HepG2 (cell line): ENCODE measurements at regions not wholly inside any gene's neighbourhood (a gene's known extent, or its start where the extent isn't known, plus 50 kb on each side); places are given as distances from the start of the nearest gene placed in this dataset.

ENCODE experiments used
- ATAC-seq: fragments of 200-7000 bp; cut with Tn5 transposase; 3 replicates; pipeline ENCODE4 v1.9.1; 2020; ENCODE audit warnings: mild to moderate bottlenecking, moderate library complexity
- BruUV-seq: library from RNA; stranded (reverse); fragments of 400-500 nt; replicated peaks from 2 replicates; lab custom pipeline; 2021; lab: Mats Ljungman, UMichigan
- CTCF ChIA-PET: fragments of 300-600 bp; formaldehyde crosslinking; extraction: SDS; loops from one replicate; lab custom pipeline; 2021; ENCODE audit warnings: low total read pairs, inconsistent platforms, low intra/inter-chr PET ratio; lab: Yijun Ruan, JAX
- POLR2A ChIA-PET: fragments of 350-600 bp; sonication (Branson Sonifier 250); formaldehyde crosslinking; loops from one replicate; lab custom pipeline; 2020; ENCODE audit warnings: antibody characterized with exemption, inconsistent platforms; lab: Yijun Ruan, JAX
- DNase-seq: peaks from one replicate; pipeline ENCODE4 v3.0.0-alpha.2; 2015; ENCODE audit warnings: low spot score
- FAIRE-seq: peaks from 3 replicates; lab custom pipeline; 2011; peaks lifted over from hg19 to GRCh38; lab: Jason Lieb, UNC
- H2AFZ ChIP-seq: one replicate; pipeline ENCODE4 v1.6.1; 2011; ENCODE audit warnings: low read length, inconsistent platforms
- H3K27ac ChIP-seq: fragments of 300-600 bp; 3 replicates; pipeline ENCODE4 v1.8.0; 2011; ENCODE audit warnings: mixed run types, mild to moderate bottlenecking, mixed read lengths, low read length, inconsistent platforms; ENCODE audit not compliant: insufficient read depth; ENCODE audit errors: extremely low read length
- H3K27me3 ChIP-seq, 2 experiments: fragments of 200-600 bp in 1 of 2; 2 replicates in 1 of 2; 3 replicates in 1 of 2; pipeline versions ENCODE4 v1.6.0 to v1.8.0; 2011; ENCODE audit warnings: low read length in 2 of 2, mild to moderate bottlenecking in 2 of 2, moderate library complexity in 2 of 2, inconsistent platforms in 1 of 2; ENCODE audit not compliant: insufficient read depth in 2 of 2, control insufficient read depth in 1 of 2
- H3K36me3 ChIP-seq, 2 experiments: fragments of 200-600 bp in 1 of 2; replicated peaks in 1 of 2; 2 replicates in 1 of 2; 3 replicates in 1 of 2; pipeline versions ENCODE4 v1.5.1 to v1.8.0; 2011; ENCODE audit warnings: low read length in 2 of 2, inconsistent platforms in 1 of 2; ENCODE audit not compliant: insufficient read depth in 2 of 2, control insufficient read depth in 1 of 2
- H3K4me1 ChIP-seq: 2 replicates; pipeline ENCODE4 v1.5.1; 2012; ENCODE audit warnings: low read length, inconsistent platforms; ENCODE audit not compliant: insufficient read depth
- H3K4me2 ChIP-seq: 2 replicates; pipeline ENCODE4 v1.6.0; 2011; ENCODE audit warnings: low read depth, low read length, inconsistent platforms
- H3K4me3 ChIP-seq, 3 experiments: fragments of 200-600 bp in 1 of 3; sonication (generic), shearing (Covaris generic) in 1 of 3; replicated peaks in 1 of 3; 2 replicates each; pipeline ENCODE4 v1.5.1; 2011 to 2016; ENCODE audit warnings: low read length in 3 of 3, inconsistent platforms in 2 of 3, low read depth in 2 of 3, mild to moderate bottlenecking in 2 of 3, control low read depth in 1 of 3, mixed read lengths in 1 of 3; ENCODE audit not compliant: insufficient read depth in 1 of 3
- H3K79me2 ChIP-seq: one replicate; pipeline ENCODE4 v1.6.1; 2011; ENCODE audit warnings: low read length, inconsistent platforms; ENCODE audit not compliant: insufficient read depth
- H3K9ac ChIP-seq: 2 replicates; pipeline ENCODE4 v1.6.0; 2011; ENCODE audit warnings: mild to moderate bottlenecking, low read depth, low read length, inconsistent platforms; ENCODE audit not compliant: insufficient read depth
- H3K9me3 ChIP-seq: 2 replicates; pipeline ENCODE4 v1.5.1; 2012; ENCODE audit warnings: mild to moderate bottlenecking, low read length
- H4K20me1 ChIP-seq: 2 replicates; pipeline ENCODE4 v1.6.0; 2011; ENCODE audit warnings: inconsistent platforms, mild to moderate bottlenecking, low read length, moderate library complexity; ENCODE audit not compliant: insufficient read depth
- ASH2L ChIP-seq: fragments of 300-600, 200-600 bp; sonication (generic); IDR thresholded peaks from 2 replicates; pipeline ENCODE4 v1.7.0; 2017; ENCODE audit warnings: low read depth, mild to moderate bottlenecking, moderate library complexity, mixed read lengths, low read length; ENCODE audit not compliant: insufficient read length
- ELF1 ChIP-seq: sonication (generic); formaldehyde crosslinking; IDR thresholded peaks from 2 replicates; pipeline ENCODE4 v1.4.0; 2020; ENCODE audit warnings: missing genetic modification reagents
- NRL ChIP-seq: sonication (generic); formaldehyde crosslinking; IDR thresholded peaks from 2 replicates; pipeline ENCODE4 v1.5.0; 2020; ENCODE audit warnings: missing genetic modification reagents, mild to moderate bottlenecking, moderate library complexity, borderline replicate concordance
- PRPF4 ChIP-seq: fragments of 200-400 bp; formaldehyde crosslinking; IDR thresholded peaks from 2 replicates; pipeline ENCODE4 v1.6.1; 2016; ENCODE audit warnings: low read length, low read depth; ENCODE audit not compliant: poor library complexity, severe bottlenecking
- RBAK ChIP-seq: sonication (generic); formaldehyde crosslinking; IDR thresholded peaks from 2 replicates; pipeline ENCODE4 v1.5.1; 2020; ENCODE audit warnings: mild to moderate bottlenecking, missing genetic modification reagents
- REL ChIP-seq: sonication (generic); formaldehyde crosslinking; conservative IDR thresholded peaks from 2 replicates; pipeline ENCODE4 v1.8.0; 2022; ENCODE audit warnings: mild to moderate bottlenecking, missing genetic modification reagents, moderate library complexity
- SIX1 ChIP-seq: sonication (generic); formaldehyde crosslinking; IDR thresholded peaks from 2 replicates; pipeline ENCODE4 v1.4.0; 2020; ENCODE audit warnings: missing genetic modification reagents, borderline replicate concordance
- SNRNP70 ChIP-seq: fragments of 200-400 bp; formaldehyde crosslinking; IDR thresholded peaks from 2 replicates; pipeline ENCODE4 v1.6.1; 2017; ENCODE audit warnings: mild to moderate bottlenecking, low read depth, low read length, moderate library complexity
- SRY ChIP-seq: sonication (generic); formaldehyde crosslinking; IDR thresholded peaks from 2 replicates; pipeline ENCODE4 v1.8.0; 2022; ENCODE audit warnings: mild to moderate bottlenecking, missing genetic modification reagents
- STAT5B ChIP-seq: sonication (generic); formaldehyde crosslinking; IDR thresholded peaks from 2 replicates; pipeline ENCODE4 v1.4.0; 2020; ENCODE audit warnings: missing genetic modification reagents
- TOPORS ChIP-seq: sonication (generic); formaldehyde crosslinking; IDR thresholded peaks from 2 replicates; pipeline ENCODE4 v1.8.0; 2023; ENCODE audit warnings: mild to moderate bottlenecking, missing genetic modification reagents
- ZFAT ChIP-seq: sonication (generic); formaldehyde crosslinking; conservative IDR thresholded peaks from 2 replicates; pipeline ENCODE4 v1.8.1; 2023; ENCODE audit warnings: missing genetic modification reagents, inconsistent platforms
- ZNF225 ChIP-seq: sonication (generic); formaldehyde crosslinking; IDR thresholded peaks from 2 replicates; pipeline ENCODE4 v1.4.0; 2020; ENCODE audit warnings: mild to moderate bottlenecking, missing genetic modification reagents
- ZNF33B ChIP-seq: sonication (generic); formaldehyde crosslinking; IDR thresholded peaks from 2 replicates; pipeline ENCODE4 v1.5.1; 2020; ENCODE audit warnings: mild to moderate bottlenecking, missing genetic modification reagents
- ZNF567 ChIP-seq: sonication (generic); formaldehyde crosslinking; IDR thresholded peaks from 2 replicates; pipeline ENCODE4 v1.8.1; 2023; ENCODE audit warnings: mild to moderate bottlenecking, missing genetic modification reagents, borderline replicate concordance
- ZNF670 ChIP-seq: sonication (generic); formaldehyde crosslinking; IDR thresholded peaks from 2 replicates; pipeline ENCODE4 v1.8.0; 2022; ENCODE audit warnings: mild to moderate bottlenecking, missing genetic modification reagents, borderline replicate concordance
- ZNF75D ChIP-seq: sonication (generic); formaldehyde crosslinking; IDR thresholded peaks from 2 replicates; pipeline ENCODE4 v1.8.1; 2023; ENCODE audit warnings: missing genetic modification reagents, mild to moderate bottlenecking, borderline replicate concordance
- ZNF816 ChIP-seq: sonication (generic); formaldehyde crosslinking; IDR thresholded peaks from 2 replicates; pipeline ENCODE4 v1.8.0; 2022; ENCODE audit warnings: missing genetic modification reagents, mild to moderate bottlenecking, borderline replicate concordance
- ZNF878 ChIP-seq: sonication (generic); formaldehyde crosslinking; IDR thresholded peaks from 2 replicates; pipeline ENCODE4 v1.8.1; 2023; ENCODE audit warnings: mild to moderate bottlenecking, missing genetic modification reagents, moderate library complexity
- WGBS: methylation state at CpG from one replicate; pipeline ENCODE4 v1.1.6; 2017; ENCODE audit warnings: low lambda C conversion rate; 5-methylcytosine and 5-hydroxymethylcytosine counted together
- in situ Hi-C: cut with HindIII; loops from 2 replicates; pipeline ENCODE4 v1.10.0; 2017; ENCODE audit warnings: low pct_unique_long_range_greater_than_20kb; ENCODE audit not compliant: extremely low pct_ligation_motif_present
- intact Hi-C: fragments of 100-400 bp; cut with micrococcal nuclease; formaldehyde crosslinking; loops from one replicate; pipeline ENCODE4 v1.10.0; 2022; ENCODE audit not compliant: unreplicated experiment
- TF ChIP-seq, protein P1 (sequence below): sonication (generic); formaldehyde crosslinking; IDR thresholded peaks from 2 replicates; pipeline ENCODE4 v1.4.0; 2020; ENCODE audit warnings: missing genetic modification reagents
- TF ChIP-seq, protein P2 (sequence below): IDR thresholded peaks from 2 replicates; pipeline ENCODE4 v1.6.1; 2018; ENCODE audit warnings: missing genetic modification reagents

GRCh38 chr11:97432926-97433325, 1043.1 kb downstream of the JRKL start:
- no peak overlapping the region for H3K4me2 ChIP-seq

GRCh38 chr11:97445561-97445960, 1055.7 kb downstream of the JRKL start:
- H3K36me3 ChIP-seq: no peaks in the 10 kb centered on the region
- DNase-seq (no peak), FAIRE-seq (no peak), ATAC-seq (no peak)
- no peaks in the 10 kb centered on the region for H3K4me1 ChIP-seq
- intact Hi-C loops (no loop called here), in situ Hi-C loops (no loop called here)
- WGBS: 0% methylated on average over 2 of the region's 2 CpGs
- ChIA-PET CTCF (no interaction called here), POLR2A (no interaction called here)
- no peak overlapping the region for H2AFZ ChIP-seq
- no peak overlapping the region for H3K27ac ChIP-seq
- H3K9me3 ChIP-seq: no peaks in the 10 kb centered on the region
- no peaks in the 10 kb centered on the region for H3K79me2 ChIP-seq
- no peak overlapping the region for H3K4me3 ChIP-seq
- BruUV-seq: no TSS peak
- H3K27me3 ChIP-seq: no peaks in the 10 kb centered on the region
- H3K9ac ChIP-seq: no peak overlapping the region
- no peak overlapping the region for H3K4me2 ChIP-seq
- no peaks in the 10 kb centered on the region for H4K20me1 ChIP-seq
- TF ChIP-seq STAT5B (CRISPR knock-in tag) (no peak), TOPORS (CRISPR knock-in tag) (no peak), ZFAT (CRISPR knock-in tag) (no peak), SRY (CRISPR knock-in tag) (no peak), ZNF878 (CRISPR knock-in tag) (no peak), PRPF4 (no peak), REL (CRISPR knock-in tag) (no peak)
- TF ChIP-seq, protein P1, sequence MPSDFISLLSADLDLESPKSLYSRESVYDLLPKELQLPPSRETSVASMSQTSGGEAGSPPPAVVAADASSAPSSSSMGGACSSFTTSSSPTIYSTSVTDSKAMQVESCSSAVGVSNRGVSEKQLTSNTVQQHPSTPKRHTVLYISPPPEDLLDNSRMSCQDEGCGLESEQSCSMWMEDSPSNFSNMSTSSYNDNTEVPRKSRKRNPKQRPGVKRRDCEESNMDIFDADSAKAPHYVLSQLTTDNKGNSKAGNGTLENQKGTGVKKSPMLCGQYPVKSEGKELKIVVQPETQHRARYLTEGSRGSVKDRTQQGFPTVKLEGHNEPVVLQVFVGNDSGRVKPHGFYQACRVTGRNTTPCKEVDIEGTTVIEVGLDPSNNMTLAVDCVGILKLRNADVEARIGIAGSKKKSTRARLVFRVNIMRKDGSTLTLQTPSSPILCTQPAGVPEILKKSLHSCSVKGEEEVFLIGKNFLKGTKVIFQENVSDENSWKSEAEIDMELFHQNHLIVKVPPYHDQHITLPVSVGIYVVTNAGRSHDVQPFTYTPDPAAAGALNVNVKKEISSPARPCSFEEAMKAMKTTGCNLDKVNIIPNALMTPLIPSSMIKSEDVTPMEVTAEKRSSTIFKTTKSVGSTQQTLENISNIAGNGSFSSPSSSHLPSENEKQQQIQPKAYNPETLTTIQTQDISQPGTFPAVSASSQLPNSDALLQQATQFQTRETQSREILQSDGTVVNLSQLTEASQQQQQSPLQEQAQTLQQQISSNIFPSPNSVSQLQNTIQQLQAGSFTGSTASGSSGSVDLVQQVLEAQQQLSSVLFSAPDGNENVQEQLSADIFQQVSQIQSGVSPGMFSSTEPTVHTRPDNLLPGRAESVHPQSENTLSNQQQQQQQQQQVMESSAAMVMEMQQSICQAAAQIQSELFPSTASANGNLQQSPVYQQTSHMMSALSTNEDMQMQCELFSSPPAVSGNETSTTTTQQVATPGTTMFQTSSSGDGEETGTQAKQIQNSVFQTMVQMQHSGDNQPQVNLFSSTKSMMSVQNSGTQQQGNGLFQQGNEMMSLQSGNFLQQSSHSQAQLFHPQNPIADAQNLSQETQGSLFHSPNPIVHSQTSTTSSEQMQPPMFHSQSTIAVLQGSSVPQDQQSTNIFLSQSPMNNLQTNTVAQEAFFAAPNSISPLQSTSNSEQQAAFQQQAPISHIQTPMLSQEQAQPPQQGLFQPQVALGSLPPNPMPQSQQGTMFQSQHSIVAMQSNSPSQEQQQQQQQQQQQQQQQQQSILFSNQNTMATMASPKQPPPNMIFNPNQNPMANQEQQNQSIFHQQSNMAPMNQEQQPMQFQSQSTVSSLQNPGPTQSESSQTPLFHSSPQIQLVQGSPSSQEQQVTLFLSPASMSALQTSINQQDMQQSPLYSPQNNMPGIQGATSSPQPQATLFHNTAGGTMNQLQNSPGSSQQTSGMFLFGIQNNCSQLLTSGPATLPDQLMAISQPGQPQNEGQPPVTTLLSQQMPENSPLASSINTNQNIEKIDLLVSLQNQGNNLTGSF (CRISPR knock-in tag): no peak

More at GRCh38 chr11:97432926-97433325, 1043.1 kb downstream of the JRKL start:
- H3K36me3 ChIP-seq: no peaks in the 10 kb centered on the region
- no peaks in the 10 kb centered on the region for H3K4me1 ChIP-seq
- peaks cover 6% of the 10 kb centered on the region for H3K9me3 ChIP-seq
- 4% methylated on average over 1 of the region's 1 CpG for WGBS
- no peaks in the 10 kb centered on the region for H3K79me2 ChIP-seq
- ChIA-PET CTCF (no interaction called here), POLR2A (no interaction called here)
- no peak overlapping the region for H3K27ac ChIP-seq
- ATAC-seq (no peak), DNase-seq (no peak), FAIRE-seq (no peak)
- no peak overlapping the region for H3K4me3 ChIP-seq
- no peaks in the 10 kb centered on the region; a peak in 1 of 5 replicates for H3K27me3 ChIP-seq
- H2AFZ ChIP-seq: no peak overlapping the region
- H4K20me1 ChIP-seq: no peaks in the 10 kb centered on the region
- intact Hi-C loops (no loop called here), in situ Hi-C loops (no loop called here)
- no TSS peak for BruUV-seq
- no peak overlapping the region for H3K9ac ChIP-seq
- TF ChIP-seq ZNF33B (CRISPR knock-in tag) (no peak), ZNF816 (CRISPR knock-in tag) (no peak), ZNF567 (CRISPR knock-in tag) (no peak), RBAK (CRISPR knock-in tag) (no peak), ZNF225 (CRISPR knock-in tag) (no peak), ZNF75D (CRISPR knock-in tag) (no peak), NRL (CRISPR knock-in tag) (no peak), ASH2L (no peak), ELF1 (no peak), ZNF670 (CRISPR knock-in tag) (no peak), SIX1 (CRISPR knock-in tag) (no peak), SNRNP70 (no peak)
- TF ChIP-seq, protein P2, sequence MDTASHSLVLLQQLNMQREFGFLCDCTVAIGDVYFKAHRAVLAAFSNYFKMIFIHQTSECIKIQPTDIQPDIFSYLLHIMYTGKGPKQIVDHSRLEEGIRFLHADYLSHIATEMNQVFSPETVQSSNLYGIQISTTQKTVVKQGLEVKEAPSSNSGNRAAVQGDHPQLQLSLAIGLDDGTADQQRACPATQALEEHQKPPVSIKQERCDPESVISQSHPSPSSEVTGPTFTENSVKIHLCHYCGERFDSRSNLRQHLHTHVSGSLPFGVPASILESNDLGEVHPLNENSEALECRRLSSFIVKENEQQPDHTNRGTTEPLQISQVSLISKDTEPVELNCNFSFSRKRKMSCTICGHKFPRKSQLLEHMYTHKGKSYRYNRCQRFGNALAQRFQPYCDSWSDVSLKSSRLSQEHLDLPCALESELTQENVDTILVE (CRISPR knock-in tag): no peak
